H1 (cell line): ENCODE measurements at regions not wholly inside any gene's neighbourhood (a gene's known extent, or its start where the extent isn't known, plus 50 kb on each side); places are given as distances from the start of the nearest gene placed in this dataset.

Source experiments
- CTCF ChIA-PET: fragments of 300-600 bp; sonication (Branson Sonifier 250); formaldehyde crosslinking; loops from one replicate; lab custom pipeline; 2021; ENCODE audit not compliant: partially characterized antibody; lab: Charles Lee
- POLR2A ChIA-PET: fragments of 300-600 bp; sonication (Branson Sonifier 250); formaldehyde crosslinking; loops from one replicate; lab custom pipeline; 2021; ENCODE audit warnings: inconsistent platforms; ENCODE audit not compliant: partially characterized antibody; lab: Charles Lee
- DNase-seq, 2 experiments: peaks; one replicate each; pipeline versions ENCODE4 v3.0.0 to v3.0.0-alpha.2; 2010 to 2022; ENCODE audit warnings: low spot score in 2 of 2, low read depth in 1 of 2, mixed read lengths in 1 of 2
- FAIRE-seq: peaks from 2 replicates; lab custom pipeline; 2011; peaks lifted over from hg19 to GRCh38; lab: Jason Lieb, UNC
- H2AFZ ChIP-seq: 2 replicates; pipeline ENCODE4 v1.8.1; 2012; ENCODE audit warnings: low read length, inconsistent platforms
- H2AK5ac ChIP-seq: 2 replicates; pipeline ENCODE4 v1.6.1; 2013; ENCODE audit warnings: low read depth, low read length
- H2BK120ac ChIP-seq: replicated peaks from 2 replicates; pipeline ENCODE3; 2013; ENCODE audit warnings: low read depth, low read length, inconsistent platforms
- H2BK12ac ChIP-seq: 2 replicates; pipeline ENCODE4 v1.6.1; 2013; ENCODE audit warnings: low read depth, low read length
- H2BK15ac ChIP-seq: 2 replicates; pipeline ENCODE4 v1.6.1; 2013; ENCODE audit warnings: low read length
- H2BK20ac ChIP-seq: 2 replicates; pipeline ENCODE4 v1.6.1; 2013; ENCODE audit warnings: low read length
- H2BK5ac ChIP-seq: 2 replicates; pipeline ENCODE4 v1.6.1; 2013; ENCODE audit warnings: low read depth, low read length
- H3K14ac ChIP-seq: 2 replicates; pipeline ENCODE4 v1.6.1; 2013; ENCODE audit warnings: inconsistent platforms; ENCODE audit not compliant: insufficient read length
- H3K18ac ChIP-seq: 2 replicates; pipeline ENCODE4 v1.6.1; 2013; ENCODE audit warnings: low read length; ENCODE audit errors: extremely low read depth
- H3K23ac ChIP-seq: 2 replicates; pipeline ENCODE4 v1.6.1; 2013; ENCODE audit warnings: inconsistent platforms; ENCODE audit not compliant: insufficient read length
- H3K23me2 ChIP-seq: 2 replicates; pipeline ENCODE4 v1.6.1; 2013; ENCODE audit warnings: low read depth, low read length
- H3K27ac ChIP-seq: 2 replicates; pipeline ENCODE4 v1.6.1; 2011; ENCODE audit warnings: low read depth, low read length, inconsistent platforms
- H3K27me3 ChIP-seq, 4 experiments: replicated peaks in 1 of 4; 1 replicate in 1 of 4; 2 replicates in 3 of 4; pipeline versions ENCODE4 v1.6.1 to v1.8.1; 2011 to 2013; ENCODE audit warnings: low read length in 3 of 4, mild to moderate bottlenecking in 3 of 4, inconsistent platforms in 2 of 4, mixed read lengths in 2 of 4, moderate library complexity in 1 of 4; ENCODE audit not compliant: control insufficient read depth in 3 of 4, insufficient read depth in 3 of 4; ENCODE audit errors: extremely low read depth in 1 of 4
- H3K36me3 ChIP-seq, 4 experiments: 2 replicates each; pipeline versions ENCODE4 v1.6.1 to v1.8.1; 2011 to 2013; ENCODE audit warnings: mild to moderate bottlenecking in 4 of 4, low read length in 3 of 4, moderate library complexity in 2 of 4, control low read depth in 1 of 4, inconsistent platforms in 1 of 4; ENCODE audit not compliant: insufficient read depth in 4 of 4, control insufficient read depth in 2 of 4
- H3K4ac ChIP-seq: replicated peaks from 2 replicates; pipeline ENCODE3; 2013; ENCODE audit warnings: low read length, low read depth, mixed read lengths, inconsistent platforms; ENCODE audit not compliant: insufficient read length
- H3K4me1 ChIP-seq, 4 experiments: replicated peaks in 1 of 4; 1 replicate in 1 of 4; 2 replicates in 3 of 4; pipeline versions ENCODE4 v1.6.1 to v1.8.1; 2011 to 2013; ENCODE audit warnings: low read length in 3 of 4, inconsistent platforms in 2 of 4, mixed read lengths in 1 of 4; ENCODE audit not compliant: insufficient read depth in 4 of 4, control insufficient read depth in 3 of 4
- H3K4me2 ChIP-seq, 2 experiments: 2 replicates each; pipeline versions ENCODE4 v1.6.1 to v1.8.1; 2011 to 2013; ENCODE audit warnings: low read depth in 2 of 2, low read length in 2 of 2, control low read depth in 1 of 2, inconsistent platforms in 1 of 2, mild to moderate bottlenecking in 1 of 2; ENCODE audit not compliant: insufficient read depth in 1 of 2
- H3K4me3 ChIP-seq, 4 experiments: fragments of 200-600, 300-600 bp in 1 of 4; sonication (generic), shearing (Covaris generic), sonication (Bioruptor Twin) in 1 of 4; 2 replicates each; pipeline versions ENCODE4 v1.5.1 to v1.8.1; 2011 to 2016; ENCODE audit warnings: low read length in 4 of 4, low read depth in 3 of 4, control low read depth in 2 of 4, inconsistent platforms in 2 of 4, mild to moderate bottlenecking in 2 of 4, mixed read lengths in 1 of 4, moderate library complexity in 1 of 4; ENCODE audit not compliant: insufficient read depth in 2 of 4; ENCODE audit errors: extremely low read depth in 1 of 4
- H3K56ac ChIP-seq: replicated peaks from 2 replicates; pipeline ENCODE3; 2013; ENCODE audit warnings: low read depth, mild to moderate bottlenecking, mixed read lengths, low read length, inconsistent platforms; ENCODE audit not compliant: insufficient read length
- H3K79me1 ChIP-seq: 2 replicates; pipeline ENCODE4 v1.6.1; 2013; ENCODE audit warnings: low read depth, low read length, control low read depth
- H3K79me2 ChIP-seq, 2 experiments: 2 replicates each; pipeline versions ENCODE4 v1.6.1 to v1.8.1; 2012 to 2013; ENCODE audit warnings: low read length in 2 of 2, mild to moderate bottlenecking in 2 of 2, inconsistent platforms in 1 of 2; ENCODE audit not compliant: insufficient read depth in 2 of 2, control insufficient read depth in 1 of 2
- H3K9ac ChIP-seq, 4 experiments: replicated peaks in 1 of 4; 1 replicate in 1 of 4; 2 replicates in 3 of 4; pipeline versions ENCODE4 v1.6.1 to v1.8.1; 2011 to 2013; ENCODE audit warnings: low read depth in 3 of 4, low read length in 3 of 4, control low read depth in 2 of 4, mild to moderate bottlenecking in 2 of 4, moderate library complexity in 2 of 4, inconsistent platforms in 1 of 4; ENCODE audit errors: extremely low read depth in 1 of 4
- H3K9me3 ChIP-seq, 2 experiments: 2 replicates each; pipeline versions ENCODE4 v1.6.1 to v1.8.1; 2012 to 2013; ENCODE audit warnings: mild to moderate bottlenecking in 2 of 2, moderate library complexity in 2 of 2, control low read depth in 1 of 2, inconsistent platforms in 1 of 2, low read depth in 1 of 2, low read length in 1 of 2, mixed read lengths in 1 of 2; ENCODE audit not compliant: insufficient read depth in 2 of 2
- H4K20me1 ChIP-seq, 2 experiments: replicated peaks in 1 of 2; 2 replicates each; pipeline versions ENCODE3 to v1.8.1; 2011 to 2013; ENCODE audit warnings: inconsistent platforms in 2 of 2, low read length in 2 of 2, mild to moderate bottlenecking in 1 of 2; ENCODE audit not compliant: insufficient read depth in 2 of 2, control insufficient read depth in 1 of 2
- H4K5ac ChIP-seq: 2 replicates; pipeline ENCODE4 v1.6.1; 2013; ENCODE audit warnings: low read length, low read depth, mixed read lengths, inconsistent platforms; ENCODE audit not compliant: insufficient read length
- H4K8ac ChIP-seq: 2 replicates; pipeline ENCODE4 v1.8.0; 2013; ENCODE audit warnings: mild to moderate bottlenecking, moderate library complexity, low read length, inconsistent platforms; ENCODE audit not compliant: insufficient read depth; ENCODE audit errors: extremely low read depth
- H4K91ac ChIP-seq: replicated peaks from 2 replicates; pipeline ENCODE3; 2013; ENCODE audit warnings: low read length, mixed read lengths, inconsistent platforms; ENCODE audit not compliant: insufficient read length
- CEBPB ChIP-seq: IDR thresholded peaks from 2 replicates; pipeline ENCODE4 v1.6.1; 2012; ENCODE audit warnings: low read depth, low read length
- CREB1 ChIP-seq: IDR thresholded peaks from 2 replicates; pipeline ENCODE4 v1.6.1; 2012; ENCODE audit warnings: inconsistent platforms
- FOSL1 ChIP-seq: IDR thresholded peaks from 2 replicates; pipeline ENCODE4 v1.6.1; 2011; ENCODE audit warnings: mild to moderate bottlenecking, low read depth, low read length, moderate library complexity; ENCODE audit not compliant: insufficient read depth
- GTF2F1 ChIP-seq: IDR thresholded peaks from 2 replicates; pipeline ENCODE4 v1.6.1; 2012; ENCODE audit warnings: low read depth, low read length, improper control_type of control experiment, borderline replicate concordance
- POLR2A ChIP-seq, 2 experiments: IDR thresholded peaks; 1 replicate in 1 of 2; 2 replicates in 1 of 2; pipeline ENCODE4 v1.6.1; 2011; ENCODE audit warnings: low read depth in 2 of 2, low read length in 2 of 2, mild to moderate bottlenecking in 2 of 2; ENCODE audit errors: control extremely low read depth in 1 of 2
- RAD21 ChIP-seq, 2 experiments: IDR thresholded peaks in 1 of 2; conservative IDR thresholded peaks in 1 of 2; 2 replicates each; pipeline ENCODE4 v1.6.1; 2011; ENCODE audit warnings: low read depth in 2 of 2, low read length in 2 of 2, improper control_type of control experiment in 1 of 2, inconsistent platforms in 1 of 2, mild to moderate bottlenecking in 1 of 2, moderate library complexity in 1 of 2
- WGBS, 2 experiments: shearing (Covaris generic) in 1 of 2; methylation state at CpG; one replicate each; pipeline versions ENCODE4 v1.1.6 to v1.1.7; 2013 to 2015; ENCODE audit warnings: low lambda C conversion rate in 2 of 2, mixed read lengths in 2 of 2, inconsistent platforms in 1 of 2, low coverage in 1 of 2, missing lambda C conversion rate in 1 of 2; ENCODE audit not compliant: insufficient replicate concordance in 2 of 2, insufficient coverage in 1 of 2, insufficient read length in 1 of 2; ENCODE audit errors: extremely low coverage in 1 of 2, missing lambda C conversion rate in 1 of 2; 5-methylcytosine and 5-hydroxymethylcytosine counted together
- TF ChIP-seq, protein P1 (sequence below): IDR thresholded peaks from 2 replicates; pipeline ENCODE4 v1.6.1; 2011; ENCODE audit warnings: low read length, improper control_type of control experiment

DNA sequence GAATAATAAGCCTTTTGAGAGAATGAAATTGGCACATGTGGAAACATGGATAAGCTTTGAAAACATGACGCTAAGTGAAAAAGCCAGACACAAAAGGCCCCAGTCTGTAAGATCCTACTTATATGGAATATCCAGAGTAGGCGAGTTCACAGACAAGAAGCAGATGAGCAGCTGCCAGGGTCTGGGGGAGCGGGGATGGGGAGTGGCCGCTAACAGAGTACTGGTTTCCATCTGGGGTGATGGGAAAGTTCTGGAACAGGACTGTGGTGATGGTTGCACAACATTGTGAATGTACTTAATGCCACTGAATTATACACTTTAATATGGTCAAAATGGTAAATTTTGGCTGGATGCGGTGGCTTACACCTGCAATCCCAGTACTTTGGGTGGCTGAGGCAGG is 126.5 kb downstream of the SPATA19 start:
- Histone ChIP-seq H3K9ac (no peak overlapping the region), H3K4ac (no peak overlapping the region), H4K8ac (no peak overlapping the region), H2BK20ac (no peak overlapping the region), H3K14ac (no peak overlapping the region), H2BK12ac (no peak overlapping the region), H3K4me3 (no peak overlapping the region), H4K5ac (no peak overlapping the region), H3K27me3 (no peaks in the 10 kb centered on the region; a peak in 1 of 7 replicates), H2BK15ac (no peak overlapping the region), H2AK5ac (no peak overlapping the region), H3K18ac (no peak overlapping the region), H3K23ac (no peak overlapping the region), H3K27ac (no peak overlapping the region), H2BK5ac (no peak overlapping the region), H3K4me2 (no peak overlapping the region), H3K4me1 (peaks cover 0 to 15% (median 4%) of the 10 kb centered on the region in 4 experiments; a peak in 5 of 7 replicates), H2BK120ac (no peak overlapping the region), H3K36me3 (no peaks in the 10 kb centered on the region), H3K23me2 (peaks cover 3% of the 10 kb centered on the region; the same call in 1 of the 2 replicates), H2AFZ (no peak overlapping the region), H4K91ac (no peak overlapping the region), H3K9me3 (no peaks in the 10 kb centered on the region), H3K79me1 (no peaks in the 10 kb centered on the region), H4K20me1 (no peaks in the 10 kb centered on the region), H3K56ac (no peak overlapping the region), H3K79me2 (no peaks in the 10 kb centered on the region)
- DNase-seq (no peak), FAIRE-seq (no peak)
- POLR2A ChIA-PET = interaction anchor here (0.6 kb wide), 1 partner anchor 1259 kb away, joined by 3 read pairs; no protein-coding TSS in a partner anchor
- CTCF ChIA-PET = no interaction called here
- 93% methylated on average over 5 of the region's 5 CpGs; no CpG with 5 or more reads in 1 of the 2 experiments for WGBS, 2 experiments
- TF ChIP-seq, protein P1, sequence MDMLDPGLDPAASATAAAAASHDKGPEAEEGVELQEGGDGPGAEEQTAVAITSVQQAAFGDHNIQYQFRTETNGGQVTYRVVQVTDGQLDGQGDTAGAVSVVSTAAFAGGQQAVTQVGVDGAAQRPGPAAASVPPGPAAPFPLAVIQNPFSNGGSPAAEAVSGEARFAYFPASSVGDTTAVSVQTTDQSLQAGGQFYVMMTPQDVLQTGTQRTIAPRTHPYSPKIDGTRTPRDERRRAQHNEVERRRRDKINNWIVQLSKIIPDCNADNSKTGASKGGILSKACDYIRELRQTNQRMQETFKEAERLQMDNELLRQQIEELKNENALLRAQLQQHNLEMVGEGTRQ = no peak
- no peak for TF ChIP-seq GTF2F1
- TF ChIP-seq CEBPB = no peak
- TF ChIP-seq CREB1 = no peak
- no peak for TF ChIP-seq POLR2A (IDR thresholded peaks at IDR 0.05; ENCODE audit: control extremely low read depth in 1 of 2, low read depth in 2 of 2, low read length in 2 of 2)
- TF ChIP-seq RAD21 (IDR thresholded peaks at IDR 0.05 in 1 of 2, conservative IDR thresholded peaks at IDR 0.05 in 1 of 2; ENCODE audit: low read depth in 2 of 2, low read length in 2 of 2) = no peak
- TF ChIP-seq FOSL1 = no peak
